Trophoblast cell (in vitro differentiated cells and primary cell): ENCODE measurements at regions not wholly inside any gene's neighbourhood (a gene's known extent, or its start where the extent isn't known, plus 50 kb on each side); places are given as distances from the start of the nearest gene placed in this dataset.

Source experiments
- DNase-seq, 2 donors: peaks; one replicate each; pipeline ENCODE4 v3.0.0-alpha.2; 2016
- H2AFZ ChIP-seq: 2 replicates; pipeline ENCODE4 v1.6.1; 2013; ENCODE audit warnings: low read length, moderate library complexity, mild to moderate bottlenecking; ENCODE audit not compliant: insufficient read depth, poor library complexity
- H2AK5ac ChIP-seq: 2 replicates; pipeline ENCODE4 v1.6.1; 2013; ENCODE audit warnings: mild to moderate bottlenecking, low read length
- H2BK120ac ChIP-seq: 2 replicates; pipeline ENCODE4 v1.6.1; 2013; ENCODE audit warnings: low read length, mild to moderate bottlenecking, moderate library complexity; ENCODE audit not compliant: insufficient read depth, poor library complexity
- H2BK12ac ChIP-seq: 2 replicates; pipeline ENCODE4 v1.6.1; 2013; ENCODE audit warnings: mild to moderate bottlenecking, low read length, moderate library complexity
- H2BK5ac ChIP-seq: 2 replicates; pipeline ENCODE4 v1.6.1; 2013; ENCODE audit warnings: low read length, low read depth, moderate library complexity, mild to moderate bottlenecking; ENCODE audit not compliant: poor library complexity
- H3K14ac ChIP-seq: 2 replicates; pipeline ENCODE4 v1.6.1; 2013; ENCODE audit warnings: mild to moderate bottlenecking, low read length
- H3K18ac ChIP-seq: 2 replicates; pipeline ENCODE4 v1.6.1; 2013; ENCODE audit warnings: mild to moderate bottlenecking, low read length
- H3K23ac ChIP-seq: 2 replicates; pipeline ENCODE4 v1.6.1; 2013; ENCODE audit warnings: low read length
- H3K27ac ChIP-seq: 2 replicates; pipeline ENCODE4 v1.5.1; 2013; ENCODE audit warnings: low read depth, mild to moderate bottlenecking, inconsistent platforms, low read length, moderate library complexity
- H3K27me3 ChIP-seq: 2 replicates; pipeline ENCODE4 v1.6.1; 2013; ENCODE audit warnings: inconsistent platforms, mild to moderate bottlenecking, low read length, moderate library complexity; ENCODE audit not compliant: insufficient read depth
- H3K36me3 ChIP-seq, 2 experiments: 1 replicate in 1 of 2; 2 replicates in 1 of 2; pipeline ENCODE4 v1.6.1; 2013; ENCODE audit warnings: low read length in 2 of 2, mild to moderate bottlenecking in 2 of 2, moderate library complexity in 1 of 2; ENCODE audit not compliant: insufficient read depth in 2 of 2, control insufficient read depth in 1 of 2
- H3K4ac ChIP-seq: 2 replicates; pipeline ENCODE4 v1.6.1; 2013; ENCODE audit warnings: low read depth, mild to moderate bottlenecking, low read length, moderate library complexity
- H3K4me1 ChIP-seq, 2 experiments: 1 replicate in 1 of 2; 2 replicates in 1 of 2; pipeline ENCODE4 v1.6.1; 2013; ENCODE audit warnings: low read length in 2 of 2, mild to moderate bottlenecking in 2 of 2, moderate library complexity in 1 of 2; ENCODE audit not compliant: insufficient read depth in 2 of 2, control insufficient read depth in 1 of 2
- H3K4me2 ChIP-seq: 2 replicates; pipeline ENCODE4 v1.6.1; 2013; ENCODE audit warnings: inconsistent platforms, mild to moderate bottlenecking, low read length, moderate library complexity
- H3K4me3 ChIP-seq: 2 replicates; pipeline ENCODE4 v1.5.1; 2013; ENCODE audit warnings: mild to moderate bottlenecking, low read depth, low read length, inconsistent platforms
- H3K79me1 ChIP-seq: one replicate; pipeline ENCODE4 v1.6.1; 2013; ENCODE audit warnings: low read length
- H3K79me2 ChIP-seq: 2 replicates; pipeline ENCODE4 v1.6.1; 2013; ENCODE audit warnings: low read length, mild to moderate bottlenecking; ENCODE audit not compliant: control insufficient read depth, insufficient read depth, poor library complexity
- H3K9ac ChIP-seq: 2 replicates; pipeline ENCODE4 v1.6.1; 2013; ENCODE audit warnings: mild to moderate bottlenecking, low read length
- H3K9me3 ChIP-seq: 2 replicates; pipeline ENCODE4 v1.6.1; 2013; ENCODE audit warnings: low read depth, mild to moderate bottlenecking, control low read depth, inconsistent platforms, low read length; ENCODE audit not compliant: insufficient read depth
- H4K12ac ChIP-seq: 2 replicates; pipeline ENCODE4 v1.6.1; 2013; ENCODE audit warnings: low read depth, mild to moderate bottlenecking, low read length, moderate library complexity
- H4K8ac ChIP-seq: 2 replicates; pipeline ENCODE4 v1.6.1; 2013; ENCODE audit warnings: low read depth, mild to moderate bottlenecking, low read length, moderate library complexity
- H4K91ac ChIP-seq: one replicate; pipeline ENCODE4 v1.6.1; 2013; ENCODE audit warnings: low read depth, mild to moderate bottlenecking, low read length, moderate library complexity
- WGBS: extraction: QIAGEN DNeasy Blood & Tissue Kit; methylation state at CpG from one replicate; pipeline ENCODE4 v1.1.7; 2013; ENCODE audit warnings: missing lambda C conversion rate; ENCODE audit not compliant: insufficient read length, insufficient coverage; ENCODE audit errors: extremely low coverage; 5-methylcytosine and 5-hydroxymethylcytosine counted together

GRCh38 chr4:184957446-184958115, 60.7 kb upstream of the HELT start:
- Histone ChIP-seq H3K9ac (no peak overlapping the region), H3K18ac (no peak overlapping the region), H3K4me1 (no peaks in the 10 kb centered on the region), H2AK5ac (no peak overlapping the region), H3K4me3 (no peak overlapping the region), H4K12ac (no peak overlapping the region), H3K27me3 (no peaks in the 10 kb centered on the region), H4K91ac (no peak overlapping the region), H2BK5ac (no peak overlapping the region), H3K4ac (no peak overlapping the region), H2BK120ac (no peak overlapping the region), H3K9me3 (no peaks in the 10 kb centered on the region), H3K4me2 (no peak overlapping the region), H3K14ac (no peak overlapping the region), H4K8ac (no peak overlapping the region), H3K36me3 (no peaks in the 10 kb centered on the region), H3K23ac (no peak overlapping the region), H3K79me2 (no peaks in the 10 kb centered on the region), H2BK12ac (no peak overlapping the region), H3K79me1 (no peaks in the 10 kb centered on the region), H3K27ac (no peak overlapping the region), H2AFZ (no peak overlapping the region)
- WGBS: no CpG with 5 or more reads among the region's 13 CpGs
- DNase-seq: no peak

- no peak overlapping the region for H3K27ac ChIP-seq
- no peak overlapping the region for H3K18ac ChIP-seq
- no peak overlapping the region for H2AFZ ChIP-seq
- H3K36me3 ChIP-seq: no peaks in the 10 kb centered on the region
- no peak overlapping the region for H3K4me3 ChIP-seq
- H4K8ac ChIP-seq: no peak overlapping the region
- no peak overlapping the region for H4K91ac ChIP-seq
- DNase-seq: no peak
- H2BK12ac ChIP-seq: no peak overlapping the region
- H3K4me2 ChIP-seq: no peak overlapping the region
- no peaks in the 10 kb centered on the region for H3K27me3 ChIP-seq
- H3K79me2 ChIP-seq: no peaks in the 10 kb centered on the region
- no peak overlapping the region for H3K4ac ChIP-seq
- H2BK5ac ChIP-seq: no peak overlapping the region
- no peak overlapping the region for H3K14ac ChIP-seq
- H4K12ac ChIP-seq: no peak overlapping the region
- no peak overlapping the region for H3K23ac ChIP-seq
- H2AK5ac ChIP-seq: no peak overlapping the region
- no CpG with 5 or more reads among the region's 10 CpGs for WGBS
- H3K9me3 ChIP-seq: no peaks in the 10 kb centered on the region
- H3K9ac ChIP-seq: no peak overlapping the region
- H3K4me1 ChIP-seq: no peaks in the 10 kb centered on the region
- no peak overlapping the region for H2BK120ac ChIP-seq
- no peaks in the 10 kb centered on the region for H3K79me1 ChIP-seq
Measured at GRCh38 chr4:184958127-184958922, 60.0 kb upstream of the HELT start.

GRCh38 chr4:184958923-184959210, 59.4 kb upstream of the HELT start:
- Histone ChIP-seq H3K79me2 (no peaks in the 10 kb centered on the region), H3K9me3 (no peaks in the 10 kb centered on the region), H3K23ac (no peak overlapping the region), H3K4ac (no peak overlapping the region), H4K8ac (no peak overlapping the region), H2BK120ac (no peak overlapping the region), H3K14ac (no peak overlapping the region), H2AK5ac (no peak overlapping the region), H2BK5ac (no peak overlapping the region), H4K12ac (no peak overlapping the region), H3K79me1 (no peaks in the 10 kb centered on the region), H2AFZ (no peak overlapping the region), H3K18ac (no peak overlapping the region), H3K4me1 (no peaks in the 10 kb centered on the region), H4K91ac (no peak overlapping the region), H3K27ac (no peak overlapping the region), H3K4me3 (no peak overlapping the region), H3K9ac (no peak overlapping the region), H3K27me3 (no peaks in the 10 kb centered on the region), H3K36me3 (no peaks in the 10 kb centered on the region), H2BK12ac (no peak overlapping the region), H3K4me2 (no peak overlapping the region)
- no CpG with 5 or more reads among the region's 8 CpGs for WGBS
- DNase-seq: no peak

- no CpG with 5 or more reads among the region's 10 CpGs for WGBS
- no peaks in the 10 kb centered on the region for H3K79me2 ChIP-seq
- no peak overlapping the region for H3K18ac ChIP-seq
- no peak overlapping the region for H3K9ac ChIP-seq
- no peak overlapping the region for H3K27ac ChIP-seq
- no peak overlapping the region for H2AFZ ChIP-seq
- H3K4me3 ChIP-seq: no peak overlapping the region
- no peak for DNase-seq
- no peak overlapping the region for H3K14ac ChIP-seq
- H3K36me3 ChIP-seq: no peaks in the 10 kb centered on the region
- H3K79me1 ChIP-seq: no peaks in the 10 kb centered on the region
- no peaks in the 10 kb centered on the region for H3K4me1 ChIP-seq
- no peak overlapping the region for H3K4ac ChIP-seq
- no peak overlapping the region for H4K8ac ChIP-seq
- no peak overlapping the region for H2BK12ac ChIP-seq
- H2BK120ac ChIP-seq: no peak overlapping the region
- no peak overlapping the region for H3K23ac ChIP-seq
- no peak overlapping the region for H3K4me2 ChIP-seq
- H3K27me3 ChIP-seq: no peaks in the 10 kb centered on the region
- no peak overlapping the region for H2BK5ac ChIP-seq
- no peak overlapping the region for H2AK5ac ChIP-seq
- no peak overlapping the region for H4K91ac ChIP-seq
- no peak overlapping the region for H4K12ac ChIP-seq
- H3K9me3 ChIP-seq: no peaks in the 10 kb centered on the region
Measured at GRCh38 chr4:184959309-184959708, 59.0 kb upstream of the HELT start.
